ENCODE measurements at regions not wholly inside any gene's neighbourhood (a gene's known extent, or its start where the extent isn't known, plus 50 kb on each side); places are given as distances from the start of the nearest gene placed in this dataset.

DNA sequence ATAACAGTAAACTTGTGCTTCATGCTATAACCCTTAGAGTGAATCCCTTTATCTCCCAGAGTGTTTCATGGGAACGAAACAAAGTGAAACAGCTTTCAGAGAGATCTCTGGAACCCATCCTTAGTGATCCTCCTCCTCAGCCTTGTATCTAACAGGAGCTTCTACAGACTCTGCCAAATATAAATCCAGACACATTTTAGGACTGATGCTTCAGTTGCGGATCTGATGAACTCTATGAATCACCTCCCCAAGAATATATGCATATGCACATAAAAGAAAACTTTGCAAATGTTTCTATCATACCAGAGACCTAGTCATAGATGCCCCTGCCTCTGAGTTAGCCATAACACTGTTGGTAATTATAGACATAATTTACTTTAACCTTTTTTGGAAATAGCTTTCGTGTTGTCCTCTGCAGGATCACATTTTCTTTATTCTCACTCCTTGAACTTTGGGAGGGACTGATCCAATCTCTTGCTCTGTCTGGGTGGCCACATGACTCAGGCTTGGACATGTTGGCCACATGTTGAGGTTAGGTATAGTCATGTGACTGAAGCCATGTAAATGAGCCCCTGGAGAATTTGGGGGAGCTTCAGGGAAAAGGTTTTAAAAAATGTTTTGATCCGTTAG is 306.4 kb upstream of the CNTN3 start:
- TF ChIP-seq POLR2AphosphoS5 (IDR thresholded peaks at IDR 0.05) = no peak
- TF ChIP-seq, protein P1, sequence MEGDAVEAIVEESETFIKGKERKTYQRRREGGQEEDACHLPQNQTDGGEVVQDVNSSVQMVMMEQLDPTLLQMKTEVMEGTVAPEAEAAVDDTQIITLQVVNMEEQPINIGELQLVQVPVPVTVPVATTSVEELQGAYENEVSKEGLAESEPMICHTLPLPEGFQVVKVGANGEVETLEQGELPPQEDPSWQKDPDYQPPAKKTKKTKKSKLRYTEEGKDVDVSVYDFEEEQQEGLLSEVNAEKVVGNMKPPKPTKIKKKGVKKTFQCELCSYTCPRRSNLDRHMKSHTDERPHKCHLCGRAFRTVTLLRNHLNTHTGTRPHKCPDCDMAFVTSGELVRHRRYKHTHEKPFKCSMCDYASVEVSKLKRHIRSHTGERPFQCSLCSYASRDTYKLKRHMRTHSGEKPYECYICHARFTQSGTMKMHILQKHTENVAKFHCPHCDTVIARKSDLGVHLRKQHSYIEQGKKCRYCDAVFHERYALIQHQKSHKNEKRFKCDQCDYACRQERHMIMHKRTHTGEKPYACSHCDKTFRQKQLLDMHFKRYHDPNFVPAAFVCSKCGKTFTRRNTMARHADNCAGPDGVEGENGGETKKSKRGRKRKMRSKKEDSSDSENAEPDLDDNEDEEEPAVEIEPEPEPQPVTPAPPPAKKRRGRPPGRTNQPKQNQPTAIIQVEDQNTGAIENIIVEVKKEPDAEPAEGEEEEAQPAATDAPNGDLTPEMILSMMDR (IDR thresholded peaks at IDR 0.05) = no peak
- no peak for TF ChIP-seq POLR2A (IDR thresholded peaks at IDR 0.05)
